HG03025 (cell line): ENCODE measurements at regions not wholly inside any gene's neighbourhood (a gene's known extent, or its start where the extent isn't known, plus 50 kb on each side); places are given as distances from the start of the nearest gene placed in this dataset.

ENCODE experiments used
- ATAC-seq: cut with Tn5 transposase; IDR thresholded peaks from one replicate; pipeline ENCODE4 v1.9.1; 2021; ENCODE audit warnings: mild to moderate bottlenecking, moderate library complexity; ENCODE audit not compliant: unreplicated experiment, low FRiP score

DNA sequence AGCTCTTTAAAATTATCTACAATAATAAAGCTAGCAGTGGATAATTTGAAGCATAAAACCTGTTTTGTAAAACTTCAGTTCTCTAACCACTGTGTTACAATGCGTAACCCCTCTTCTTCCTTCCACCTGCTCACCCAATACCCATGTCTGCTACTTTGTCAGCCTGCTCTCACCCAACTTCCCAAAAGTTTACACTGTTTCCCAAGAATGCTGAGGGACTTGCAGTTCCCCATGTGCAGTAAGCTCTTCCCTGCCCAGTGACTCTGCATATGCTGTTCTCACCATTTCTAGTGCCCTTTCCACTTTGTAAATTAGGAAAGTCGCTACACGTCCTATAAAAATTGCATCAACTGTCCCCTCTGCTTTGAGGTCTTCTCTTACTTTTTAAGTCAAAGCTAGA, 315.9 kb upstream of the SEMA6D start:
- ATAC-seq, result no peak

DNA sequence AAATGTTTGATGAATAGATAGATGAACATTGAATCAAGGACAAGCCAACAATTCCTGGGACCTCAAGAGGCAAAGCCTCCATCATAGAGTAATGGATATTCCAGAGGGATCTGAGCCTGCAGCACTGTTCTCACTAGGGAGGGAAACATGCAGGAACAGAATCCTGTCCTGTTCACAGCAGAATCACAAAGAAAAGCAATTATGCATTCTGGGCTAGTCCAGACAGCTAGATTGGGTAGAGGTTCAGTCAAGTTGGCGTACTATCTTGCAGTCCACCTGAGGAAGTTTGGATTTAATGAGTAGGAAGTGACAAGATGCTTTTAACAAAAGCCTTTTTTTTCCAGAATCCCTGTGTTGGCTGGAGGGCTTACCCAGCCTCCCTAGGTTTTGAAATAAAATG, 314.5 kb upstream of the SEMA6D start:
- ATAC-seq, result no peak

DNA sequence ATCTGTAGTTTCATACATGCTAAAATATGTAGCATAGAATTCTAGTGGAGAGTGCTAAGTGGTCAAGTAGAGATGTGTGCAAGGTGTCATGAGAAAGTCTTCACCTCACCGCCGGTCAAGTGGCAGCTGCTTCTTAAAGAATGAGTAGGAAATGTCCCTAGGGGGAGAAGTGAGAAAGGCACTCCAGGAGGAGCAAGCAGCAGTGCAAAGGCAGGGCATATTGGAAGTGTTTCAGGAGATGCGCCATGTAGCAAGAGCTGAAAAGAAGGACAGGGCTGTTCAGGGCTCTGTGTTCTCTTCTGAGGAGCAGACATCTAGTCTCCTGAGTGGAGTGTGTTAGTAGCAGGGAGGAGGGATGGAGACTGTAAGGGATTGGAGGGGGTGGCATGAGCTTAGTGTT, 312.4 kb upstream of the SEMA6D start:
- no peak for ATAC-seq

DNA sequence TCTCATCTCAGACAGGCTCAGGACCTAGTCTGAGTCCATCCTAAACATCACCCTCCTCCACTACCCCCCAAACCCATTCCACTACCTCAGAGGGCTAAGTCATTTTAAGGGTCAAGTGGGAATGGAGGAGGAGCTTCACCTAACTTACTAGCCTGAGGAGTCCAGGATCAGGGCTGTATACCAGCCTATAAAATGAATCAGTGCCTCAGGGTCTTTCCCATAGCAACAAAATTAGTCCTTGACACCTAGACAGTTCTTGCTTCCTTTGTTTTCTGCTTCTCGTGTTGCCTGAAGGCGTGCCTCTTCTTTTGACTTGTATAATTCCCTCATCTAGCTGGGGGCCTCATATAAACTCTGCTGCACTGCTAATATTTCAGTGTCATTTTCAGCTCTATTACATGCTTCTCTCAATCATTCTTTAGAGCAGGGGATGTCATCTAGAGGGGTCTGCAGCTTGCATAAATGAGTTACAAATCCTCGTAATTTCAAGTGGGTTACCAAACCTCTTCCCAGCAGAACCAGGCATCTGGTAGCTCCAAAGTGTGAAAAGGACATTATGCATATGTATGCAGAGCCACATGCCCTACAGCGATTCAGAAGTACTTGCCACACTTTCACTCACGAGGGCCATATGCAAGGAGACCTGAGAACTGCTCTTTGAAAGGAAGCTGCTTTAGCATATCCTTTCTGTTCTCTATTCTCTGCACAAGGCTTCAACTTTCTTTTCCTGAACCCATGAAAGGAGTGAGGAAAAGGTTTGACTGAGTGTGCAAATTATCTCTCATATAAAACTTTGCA, 311.7 kb upstream of the SEMA6D start:
- ATAC-seq, result no peak

DNA sequence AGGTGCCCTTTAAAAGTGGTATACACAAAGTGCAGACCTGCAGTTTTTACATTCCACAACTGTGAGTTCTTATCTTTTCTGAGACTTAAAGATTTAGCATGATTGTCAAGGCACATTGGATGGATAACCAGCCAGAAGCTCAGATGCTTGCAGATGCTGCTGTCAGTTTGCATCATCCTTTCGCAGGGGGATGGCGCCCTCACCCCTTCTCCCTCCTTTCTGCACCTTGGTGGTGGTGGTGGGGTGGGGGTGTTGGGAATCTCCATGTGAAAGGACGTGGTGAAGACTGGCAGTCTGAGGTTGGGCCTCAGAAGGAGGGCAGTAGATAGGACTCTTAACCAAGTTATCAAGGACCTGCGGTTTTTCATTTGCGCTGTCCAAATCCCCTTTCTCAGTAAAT, 309.6 kb upstream of the SEMA6D start:
- ATAC-seq, result no peak

DNA sequence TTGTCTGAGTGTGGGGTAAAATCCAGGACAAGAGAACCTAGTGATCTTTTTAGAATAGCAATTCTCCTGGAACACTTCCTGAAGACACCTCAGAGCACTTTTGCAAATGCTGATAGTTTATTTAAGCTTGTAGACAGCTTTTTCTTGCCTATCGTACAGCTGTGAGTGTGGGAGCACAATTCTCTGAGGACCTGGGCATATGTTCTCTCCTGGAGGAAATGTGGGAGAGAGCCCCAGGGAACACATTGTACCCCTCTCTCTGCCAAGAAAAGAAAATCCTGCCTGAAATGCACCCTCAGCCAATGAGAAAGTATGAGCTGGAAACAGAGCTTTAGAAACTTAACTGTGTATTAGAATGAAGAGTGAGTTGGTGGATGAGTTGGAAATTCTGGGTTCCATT, 308.3 kb upstream of the SEMA6D start:
- ATAC-seq, result no peak

DNA sequence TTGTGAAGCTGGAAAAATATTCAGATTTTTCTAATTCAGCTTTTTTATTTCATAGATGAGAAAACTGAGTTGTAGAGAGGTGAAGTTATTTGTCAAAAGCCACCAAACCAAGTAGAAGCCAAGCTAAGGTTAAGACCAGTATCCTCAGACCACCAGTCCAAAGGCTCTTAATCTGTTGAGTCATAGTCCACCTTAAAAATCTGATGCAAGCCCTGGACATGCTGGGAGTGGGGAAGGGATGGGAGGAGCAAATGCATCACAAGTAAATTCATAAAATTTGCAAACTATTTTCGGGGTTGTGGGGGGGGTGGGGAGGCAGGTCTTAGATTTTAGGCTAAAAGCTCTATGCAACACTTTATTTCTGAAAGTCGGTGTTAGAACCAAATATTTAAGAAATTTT, 307.7 kb upstream of the SEMA6D start:
- no peak for ATAC-seq

DNA sequence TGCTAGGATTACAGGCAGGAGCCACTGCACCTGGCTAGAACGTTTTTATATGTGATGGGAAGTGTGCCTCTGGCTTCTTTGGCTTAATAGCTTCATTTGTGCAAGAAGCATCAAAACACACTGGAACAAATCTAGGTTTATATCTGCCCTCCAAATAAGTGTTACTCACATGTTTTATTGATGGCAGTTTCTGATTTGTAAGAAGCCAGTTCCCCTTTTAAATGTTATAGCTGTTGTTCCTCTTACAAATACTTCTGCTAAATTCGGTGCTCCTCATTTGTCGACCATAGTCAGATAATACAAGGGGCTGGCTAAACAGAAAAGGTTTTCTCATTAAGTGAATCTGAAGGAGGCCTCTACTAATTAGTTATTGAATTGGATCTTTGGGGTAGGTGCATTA, 307.1 kb upstream of the SEMA6D start:
- ATAC-seq, result no peak

DNA sequence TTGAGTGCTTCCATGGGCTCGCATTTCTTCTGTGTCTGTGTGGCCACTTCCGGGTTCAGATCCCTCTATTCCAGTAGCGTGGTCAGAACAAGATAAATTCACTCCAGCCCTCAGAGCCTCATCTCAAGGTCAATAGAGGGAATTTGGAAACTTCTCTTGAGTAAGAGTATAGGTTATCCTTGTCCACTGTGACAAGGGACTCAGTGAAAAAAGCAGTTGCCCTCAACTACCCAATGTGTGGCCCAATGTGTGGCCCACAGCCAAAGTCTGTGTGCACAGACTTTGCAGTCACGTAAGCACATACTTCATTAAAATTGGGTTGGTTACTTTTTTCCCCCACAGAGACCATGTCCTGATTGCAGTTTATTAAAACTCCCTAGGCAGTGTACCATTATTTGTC, 305.6 kb upstream of the SEMA6D start:
- ATAC-seq, result no peak

DNA sequence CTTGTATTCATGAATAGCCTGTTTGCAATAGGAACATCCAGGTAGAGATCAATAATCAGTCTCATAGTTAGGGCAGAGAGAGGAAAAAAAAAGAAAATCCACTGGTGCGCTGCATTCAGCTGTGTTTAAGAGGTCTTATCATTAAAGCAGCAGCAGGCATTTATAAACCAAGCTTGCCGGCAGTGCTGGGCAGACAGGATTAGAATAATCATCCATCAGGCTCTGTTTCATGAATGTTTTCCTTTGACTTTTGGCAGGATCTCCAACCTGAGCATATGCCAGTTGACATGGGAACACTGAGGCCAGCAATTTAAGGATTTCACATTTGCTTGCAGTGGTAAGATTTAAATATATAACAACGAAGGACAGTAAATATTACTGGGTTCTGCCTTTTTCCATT, 305.2 kb upstream of the SEMA6D start:
- no peak for ATAC-seq

DNA sequence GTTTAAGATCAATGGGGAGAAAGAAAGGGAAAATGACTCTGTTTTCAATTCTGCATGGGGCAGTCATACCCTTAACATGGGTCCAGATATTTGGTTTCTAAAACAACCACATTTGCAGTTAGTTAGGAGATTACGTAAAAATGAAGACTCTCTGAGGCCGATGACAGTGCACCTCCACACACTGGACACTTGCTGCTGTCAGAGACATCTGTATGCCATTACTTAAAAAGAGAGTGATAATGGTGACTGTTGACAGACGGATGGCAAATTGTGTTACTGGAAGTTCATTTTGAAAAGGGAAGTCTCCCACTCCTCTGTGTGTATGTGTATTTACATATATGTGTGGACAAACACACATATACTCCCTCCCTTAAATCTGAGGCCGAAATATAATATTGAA, 304.5 kb upstream of the SEMA6D start:
- no peak for ATAC-seq

DNA sequence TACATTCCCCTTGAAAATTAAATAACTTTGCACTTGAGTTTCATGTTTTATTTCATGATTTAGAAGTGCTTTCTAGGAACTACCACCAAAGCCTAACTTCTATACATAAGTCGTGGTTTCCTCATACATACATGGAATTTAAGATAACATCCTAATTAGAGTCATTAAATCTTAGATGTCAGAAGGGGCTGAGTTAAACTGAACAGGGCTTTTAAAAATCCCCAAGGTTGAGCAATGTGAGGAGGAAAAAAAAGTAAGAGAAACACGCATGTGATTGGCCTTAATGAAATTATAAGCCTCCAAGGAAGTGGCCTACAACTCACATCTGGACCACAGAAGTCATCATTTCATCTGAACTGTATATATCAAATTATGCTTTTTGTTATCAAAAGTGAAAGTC, 303.1 kb upstream of the SEMA6D start:
- no peak for ATAC-seq

DNA sequence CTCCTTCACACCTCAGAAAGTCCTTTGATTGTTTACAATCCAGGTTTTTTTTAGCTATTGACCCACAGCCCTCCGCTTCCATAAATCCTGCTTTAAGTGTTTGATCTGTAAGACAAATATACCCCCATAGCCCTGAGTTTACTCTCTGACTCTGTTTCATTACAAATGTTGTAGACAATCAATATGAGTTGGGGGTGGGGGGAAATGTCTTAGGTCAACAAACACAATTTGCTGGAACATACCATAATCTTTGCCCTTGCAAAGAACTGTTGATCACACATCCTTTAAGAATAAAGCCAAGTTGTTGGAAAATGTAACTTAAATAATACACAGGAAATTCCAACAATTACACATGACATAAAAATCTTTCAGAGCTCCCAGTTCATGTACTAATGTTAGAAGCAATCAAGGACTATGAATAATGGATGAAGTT, 301.8 kb upstream of the SEMA6D start:
- ATAC-seq, result no peak

DNA sequence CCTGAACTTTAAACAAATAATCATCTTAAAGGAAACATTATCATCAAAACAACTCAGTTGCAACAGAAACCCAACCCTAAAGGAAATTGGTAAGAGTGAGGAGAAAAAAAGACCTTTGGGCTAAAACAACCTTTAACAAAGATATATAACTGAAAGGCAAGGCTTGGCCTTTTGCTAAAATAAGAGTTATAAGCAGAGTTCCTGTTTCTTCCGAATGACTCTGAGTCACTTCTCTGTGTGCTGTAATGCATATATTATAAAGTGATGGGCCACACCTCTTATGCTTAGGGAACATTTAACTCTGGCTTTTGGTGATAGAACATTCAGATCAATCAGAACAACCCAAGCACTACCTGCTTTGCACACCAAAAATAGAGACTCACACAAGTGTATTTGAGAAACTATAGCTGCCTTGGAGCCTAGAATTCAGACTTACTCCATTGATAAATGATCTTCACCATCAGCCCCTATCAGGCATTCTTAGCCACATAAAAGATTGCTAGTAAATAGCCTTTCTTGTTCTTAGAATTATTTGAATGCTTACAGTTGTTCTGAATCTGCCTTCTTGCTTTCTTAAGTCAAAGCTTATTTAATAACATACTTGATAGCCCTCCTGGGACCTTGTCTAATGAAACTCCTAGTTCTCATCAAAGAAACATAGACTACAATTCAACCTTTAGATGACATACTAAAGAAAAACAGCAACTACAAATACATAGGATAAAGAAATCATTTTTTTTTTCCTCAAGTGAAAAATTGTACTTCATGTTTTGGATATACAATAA, 294.2 kb upstream of the SEMA6D start:
- no peak for ATAC-seq

DNA sequence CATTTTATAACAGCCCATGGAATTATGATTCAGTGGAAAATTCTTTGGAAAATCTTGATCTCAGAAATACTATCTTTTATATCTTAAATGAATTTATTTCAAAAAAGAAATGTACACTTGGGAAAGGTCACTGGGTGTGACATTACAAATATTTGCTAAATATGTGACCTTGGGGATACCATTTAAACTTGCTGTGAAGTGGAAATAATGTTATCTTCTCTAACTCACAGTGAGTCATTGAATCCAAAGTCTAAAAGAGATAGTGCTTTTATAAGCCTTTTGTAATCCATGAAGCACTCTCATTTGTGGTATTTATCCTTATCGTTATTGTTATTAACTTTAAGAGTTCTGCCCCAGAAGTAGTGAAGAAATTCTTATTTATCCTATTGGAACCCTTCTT, 289.8 kb upstream of the SEMA6D start:
- no peak for ATAC-seq

DNA sequence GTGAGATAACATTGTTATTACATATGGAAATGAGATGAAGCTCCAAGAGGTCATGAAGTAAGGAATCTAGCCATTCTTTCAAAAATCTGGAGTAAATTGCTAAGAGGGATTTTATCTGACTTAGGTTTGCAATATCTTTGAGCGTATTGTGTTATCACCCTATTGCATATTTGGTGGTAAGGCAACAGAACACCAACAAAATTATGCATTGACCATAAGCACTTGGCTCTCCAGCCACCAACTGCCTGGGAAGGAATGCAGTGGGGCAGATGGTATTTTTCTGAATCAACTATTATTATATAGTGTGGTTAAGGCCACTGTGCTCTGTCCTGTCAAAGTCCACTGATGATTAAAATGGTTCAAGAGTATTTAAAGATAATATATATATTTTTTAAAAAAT, 287.9 kb upstream of the SEMA6D start:
- no peak for ATAC-seq

DNA sequence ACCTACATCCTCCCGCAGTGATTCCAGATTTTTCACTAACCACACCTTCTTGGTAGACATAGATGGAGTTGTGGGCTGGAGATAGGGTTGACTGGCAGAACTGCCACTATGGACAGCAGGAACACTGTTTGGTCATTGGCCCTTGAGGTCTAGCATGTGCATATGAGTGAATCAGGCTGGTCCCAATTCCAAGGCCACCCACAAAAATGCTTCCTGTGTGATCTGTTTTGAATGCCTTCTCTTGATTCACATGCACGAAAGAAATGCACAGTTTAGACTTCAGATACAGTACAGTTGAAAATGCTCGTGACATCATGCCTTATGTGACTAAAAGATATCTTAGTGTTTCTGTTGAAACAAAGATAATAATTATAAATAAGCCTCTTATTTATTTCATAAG, 285.8 kb upstream of the SEMA6D start:
- ATAC-seq, result no peak

DNA sequence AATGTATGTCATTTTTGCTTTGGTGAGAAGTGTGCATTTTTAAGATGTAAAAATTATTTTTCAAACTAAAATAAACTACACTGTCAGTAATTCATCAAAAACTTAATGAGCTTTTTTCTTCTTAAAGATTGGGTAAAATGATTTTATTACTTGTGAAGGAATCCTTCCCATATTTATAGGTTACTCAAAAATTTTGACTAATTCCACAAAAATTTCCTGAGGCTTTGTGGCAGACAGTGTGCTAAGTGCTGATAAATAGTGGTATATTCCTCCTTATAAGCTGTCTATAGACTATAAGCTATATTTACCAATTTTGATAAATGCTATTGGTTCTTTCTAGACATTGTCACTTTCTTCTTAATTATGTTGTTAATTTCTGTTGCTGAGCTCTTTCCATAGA, 284.5 kb upstream of the SEMA6D start:
- no peak for ATAC-seq

DNA sequence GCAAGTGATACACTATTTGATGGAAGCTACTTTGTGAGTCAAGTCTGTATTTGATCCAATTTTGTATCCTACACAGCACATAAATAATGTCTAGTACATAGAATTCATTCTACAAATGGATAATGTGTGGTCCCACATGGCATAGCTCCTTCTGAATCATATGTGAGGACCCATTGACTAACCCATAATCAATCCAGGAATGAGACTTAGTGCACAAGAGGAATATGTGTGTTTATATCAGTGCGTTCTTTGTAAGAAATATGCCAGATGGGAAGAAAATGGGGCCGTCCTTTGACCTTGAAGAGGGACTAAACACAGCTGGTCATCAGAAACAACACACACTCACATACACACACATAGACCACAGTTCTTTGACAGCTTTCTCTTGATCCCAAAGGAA, 282.7 kb upstream of the SEMA6D start:
- no peak for ATAC-seq

DNA sequence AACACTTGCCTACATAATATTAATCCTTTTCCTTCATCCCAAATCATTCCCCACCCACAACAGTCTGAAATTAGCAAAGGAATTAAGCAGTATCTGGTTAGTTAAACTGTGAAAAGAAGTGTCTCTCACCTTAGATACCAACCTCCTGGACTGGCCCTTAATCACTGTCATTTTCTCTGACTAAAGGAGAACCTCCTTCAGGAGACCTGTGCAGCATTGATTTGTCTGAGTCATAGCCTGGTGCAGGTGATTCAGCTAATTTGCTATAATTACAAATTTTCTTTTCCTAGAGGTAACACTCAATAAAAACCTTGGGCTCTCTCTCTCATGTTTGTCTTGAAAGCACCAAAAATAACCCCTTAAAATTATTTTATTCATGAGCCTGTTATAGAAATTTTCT, 279.8 kb upstream of the SEMA6D start:
- ATAC-seq, result no peak

DNA sequence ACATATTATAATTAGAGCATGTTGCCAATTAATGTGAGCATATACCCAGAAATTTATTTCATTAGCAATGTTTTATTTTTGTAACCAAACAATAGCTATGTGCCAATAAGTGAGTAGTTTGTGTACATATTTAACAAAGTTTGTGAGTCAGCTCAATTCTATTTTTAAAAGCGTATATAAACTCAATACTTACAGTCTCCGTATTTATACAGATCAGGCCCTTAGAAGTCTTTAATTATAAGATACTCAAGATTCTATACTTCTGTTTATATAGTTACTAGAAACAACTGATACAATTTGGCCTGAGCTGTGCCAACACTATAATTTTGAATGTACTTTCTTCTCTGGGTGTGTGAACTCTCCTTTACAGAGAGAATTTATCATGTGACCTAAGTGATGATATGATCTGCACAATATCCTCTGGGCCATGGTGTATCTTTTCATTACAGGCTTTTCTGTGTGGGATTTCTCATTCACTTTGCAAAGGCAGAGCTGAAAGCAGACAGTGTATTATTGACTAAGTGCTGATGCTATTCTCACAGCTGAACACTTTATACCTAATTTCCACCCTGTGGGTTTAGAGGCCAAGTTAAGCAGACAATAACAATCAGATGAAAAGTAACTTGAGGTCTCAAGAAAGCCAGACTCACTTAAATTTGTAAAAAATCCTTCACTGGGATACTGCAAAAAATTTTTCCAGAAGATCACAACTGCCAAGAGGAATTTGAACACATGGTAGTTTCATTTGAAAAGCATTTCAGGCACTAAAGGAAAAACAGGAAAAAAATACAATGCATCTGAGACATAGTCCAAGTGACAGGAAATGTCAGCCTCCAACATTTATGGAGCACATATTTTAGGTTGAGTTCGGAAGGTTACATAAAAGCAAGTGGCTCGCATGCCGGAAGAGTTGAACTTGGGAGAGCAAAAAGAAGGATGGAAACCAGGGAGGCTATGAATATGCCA, 277.9 kb upstream of the SEMA6D start:
- ATAC-seq, result no peak
